ENCODE measurements at regions not wholly inside any gene's neighbourhood (a gene's known extent, or its start where the extent isn't known, plus 50 kb on each side); places are given as distances from the start of the nearest gene placed in this dataset.
"Not testable (repeated sequence)": the region's sequence is repeated elsewhere in the genome, so short reads cannot be mapped to it uniquely, and the experiment has no call there.

DNA sequence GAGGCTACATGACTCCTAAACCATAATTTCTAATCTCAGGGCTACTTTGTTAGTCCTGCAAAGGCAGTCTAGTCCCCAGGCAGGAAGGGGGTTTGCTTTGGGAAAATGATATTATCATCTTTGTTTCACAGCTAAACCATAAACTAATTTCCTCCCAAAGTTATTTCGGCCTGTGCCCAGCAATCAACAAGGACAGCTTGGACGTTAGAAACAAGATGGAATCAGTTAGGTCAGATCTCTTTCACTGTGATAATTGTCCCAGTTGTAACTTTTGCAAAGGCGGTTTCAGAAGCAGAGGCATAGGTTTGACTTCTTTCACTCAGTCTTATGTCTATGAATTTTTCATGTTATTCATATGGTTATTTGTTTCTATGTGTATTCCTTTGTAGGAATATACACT lies 119.1 kb downstream of the PPIAL4G start:
- H4K20me1 ChIP-seq (ENCODE audit: control insufficient read depth, insufficient read depth); H2AFZ ChIP-seq (ENCODE audit: control insufficient read depth, low read depth, low read length); H3K9me3 ChIP-seq (replicated peaks; ENCODE audit: control insufficient read depth, insufficient read depth, low read length); in situ Hi-C loops (cut with MboI); H3K79me2 ChIP-seq (ENCODE audit: control insufficient read depth, insufficient read depth, low read length); H3K4me3 ChIP-seq; DNase-seq (ENCODE audit: low read depth, low spot score); ATAC-seq; RAD21 ChIA-PET (ENCODE audit: unreplicated experiment); intact Hi-C loops (cut with micrococcal nuclease; ENCODE audit: unreplicated experiment); H3K4me2 ChIP-seq (ENCODE audit: control insufficient read depth, insufficient read depth); H3K27ac ChIP-seq (ENCODE audit: control insufficient read depth, insufficient read depth); CTCF ChIA-PET; H3K27me3 ChIP-seq (replicated peaks in 1 of 2; ENCODE audit: control insufficient read depth in 2 of 2, insufficient read depth in 2 of 2, low read length in 1 of 2); H3K36me3 ChIP-seq (ENCODE audit: control insufficient read depth in 2 of 2, insufficient read depth in 2 of 2, low read length in 1 of 2); BruUV-seq (replicated peaks); FAIRE-seq; H3K4me1 ChIP-seq (ENCODE audit: control insufficient read depth, insufficient read depth, low read length); H3K9ac ChIP-seq (ENCODE audit: control insufficient read depth, insufficient read depth, low read length): not testable (repeated sequence)
- SMC1A ChIA-PET (ENCODE audit: uncharacterized antibody, unreplicated experiment): interaction anchor here (2.3 kb wide), 1 partner anchor 18 kb away, joined by 6 read pairs; no protein-coding TSS in a partner anchor
- WGBS (ENCODE audit: insufficient coverage, insufficient replicate concordance, low lambda C conversion rate, missing lambda C conversion rate): 14% methylated on average over 3 of the region's 3 CpGs
- POLR2A ChIA-PET: interaction anchor here (1.2 kb wide), 1 partner anchor 9 kb away, joined by 3 read pairs; no protein-coding TSS in a partner anchor

DNA sequence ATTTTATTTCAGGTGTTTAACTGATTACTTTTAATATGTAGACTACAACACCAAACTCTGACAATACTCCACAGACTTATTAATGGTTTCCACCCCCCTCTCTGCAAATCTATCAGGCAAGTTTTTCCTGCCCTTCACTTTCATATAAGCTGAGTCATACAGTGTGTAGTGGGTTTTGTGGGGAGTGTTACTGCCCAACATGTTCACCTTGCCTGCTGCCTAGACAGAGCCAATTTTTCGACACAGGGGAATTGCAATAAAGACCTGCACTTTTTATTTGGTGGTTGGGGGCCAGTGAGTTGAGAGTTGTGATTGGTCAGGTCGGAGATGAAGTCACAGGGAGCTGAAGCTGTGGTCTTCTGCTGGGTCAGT lies 119.7 kb downstream of the PPIAL4G start:
- Histone ChIP-seq H3K4me2 (ENCODE audit: control insufficient read depth, insufficient read depth) (no peak overlapping the region), H3K36me3 (ENCODE audit: control insufficient read depth in 2 of 2, insufficient read depth in 2 of 2, low read length in 1 of 2) (no peaks in the 10 kb centered on the region), H4K20me1 (ENCODE audit: control insufficient read depth, insufficient read depth) (no peaks in the 10 kb centered on the region; the same call in 1 of the 2 replicates), H3K79me2 (ENCODE audit: control insufficient read depth, insufficient read depth, low read length) (no peaks in the 10 kb centered on the region), H3K27me3 (replicated peaks in 1 of 2; ENCODE audit: control insufficient read depth in 2 of 2, insufficient read depth in 2 of 2, low read length in 1 of 2) (peaks cover 5 to 8% of the 10 kb centered on the region in 2 experiments; a peak in 3 of 4 replicates), H2AFZ (ENCODE audit: control insufficient read depth, low read depth, low read length) (no peak overlapping the region), H3K4me3 (no peak overlapping the region), H3K4me1 (ENCODE audit: control insufficient read depth, insufficient read depth, low read length) (no peaks in the 10 kb centered on the region), H3K27ac (ENCODE audit: control insufficient read depth, insufficient read depth) (no peak overlapping the region), H3K9me3 (replicated peaks; ENCODE audit: control insufficient read depth, insufficient read depth, low read length) (no peaks in the 10 kb centered on the region; the same call in 2 of the 3 replicates), H3K9ac (ENCODE audit: control insufficient read depth, insufficient read depth, low read length) (no peak overlapping the region)
- ChIA-PET RAD21 (ENCODE audit: unreplicated experiment) (no interaction called here), CTCF (no interaction called here), POLR2A (interaction anchor here (1.2 kb wide), 1 partner anchor 10 kb away, joined by 3 read pairs; no protein-coding TSS in a partner anchor), SMC1A (ENCODE audit: uncharacterized antibody, unreplicated experiment) (no interaction called here)
- DNase-seq (ENCODE audit: low read depth, low spot score): no peak
- no TSS peak for BruUV-seq (replicated peaks)
- TF ChIP-seq RUNX3 (IDR thresholded peaks at IDR 0.05; ENCODE audit: low read length) (peak; percentile 46), HDAC6 (IDR thresholded peaks at IDR 0.05; ENCODE audit: unreplicated experiment) (no peak)
- no peak for FAIRE-seq
- ATAC-seq: 0 out of 3 replicates have a peak, but pooled peaks have one; percentile 32
- 18% methylated on average over 2 of the region's 2 CpGs for WGBS (ENCODE audit: insufficient coverage, insufficient replicate concordance, low lambda C conversion rate, missing lambda C conversion rate)
- intact Hi-C loops (cut with micrococcal nuclease; ENCODE audit: unreplicated experiment) (no loop called here), in situ Hi-C loops (cut with MboI) (no loop called here)
